ENCODE measurements at regions not wholly inside any gene's neighbourhood (a gene's known extent, or its start where the extent isn't known, plus 50 kb on each side); places are given as distances from the start of the nearest gene placed in this dataset.

DNA sequence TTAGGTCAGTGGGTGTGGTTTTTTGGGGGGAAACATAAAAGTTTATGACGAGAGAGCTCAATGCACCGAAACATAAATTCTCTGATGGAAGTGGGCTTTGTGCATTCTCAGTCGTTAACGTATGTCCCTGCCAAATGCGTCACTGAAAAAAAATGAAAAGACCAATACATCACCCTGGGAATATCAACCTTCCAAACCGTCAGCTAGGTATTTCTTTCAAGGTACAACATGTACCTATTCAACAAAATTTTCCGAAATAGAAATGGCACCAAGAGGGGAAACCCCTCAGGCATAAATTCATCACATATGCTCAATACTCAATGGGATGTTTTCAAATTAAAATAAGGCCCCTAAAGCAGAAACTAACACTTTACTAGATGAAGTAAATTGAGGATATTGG lies 266.6 kb upstream of the SUCLG2 start:
- H3K36me3 ChIP-seq = no peaks in the 10 kb centered on the region
- no peaks in the 10 kb centered on the region for H3K27me3 ChIP-seq (replicated peaks in 1 of 7)
- no peak for DNase-seq
- intact Hi-C loops (cut with DNase I; ENCODE audit: low total_unique reads) = no loop called here
- H3K9me3 ChIP-seq = peaks cover 0 to 16% (median 8%) of the 10 kb centered on the region in 8 donors
- H3K4me1 ChIP-seq = no peaks in the 10 kb centered on the region
- WGBS, 5 donors = 73 to 90% (median 80%) methylated on average over 7 of the region's 7 CpGs
- H3K27ac ChIP-seq = no peak overlapping the region
- TF ChIP-seq, protein P1, sequence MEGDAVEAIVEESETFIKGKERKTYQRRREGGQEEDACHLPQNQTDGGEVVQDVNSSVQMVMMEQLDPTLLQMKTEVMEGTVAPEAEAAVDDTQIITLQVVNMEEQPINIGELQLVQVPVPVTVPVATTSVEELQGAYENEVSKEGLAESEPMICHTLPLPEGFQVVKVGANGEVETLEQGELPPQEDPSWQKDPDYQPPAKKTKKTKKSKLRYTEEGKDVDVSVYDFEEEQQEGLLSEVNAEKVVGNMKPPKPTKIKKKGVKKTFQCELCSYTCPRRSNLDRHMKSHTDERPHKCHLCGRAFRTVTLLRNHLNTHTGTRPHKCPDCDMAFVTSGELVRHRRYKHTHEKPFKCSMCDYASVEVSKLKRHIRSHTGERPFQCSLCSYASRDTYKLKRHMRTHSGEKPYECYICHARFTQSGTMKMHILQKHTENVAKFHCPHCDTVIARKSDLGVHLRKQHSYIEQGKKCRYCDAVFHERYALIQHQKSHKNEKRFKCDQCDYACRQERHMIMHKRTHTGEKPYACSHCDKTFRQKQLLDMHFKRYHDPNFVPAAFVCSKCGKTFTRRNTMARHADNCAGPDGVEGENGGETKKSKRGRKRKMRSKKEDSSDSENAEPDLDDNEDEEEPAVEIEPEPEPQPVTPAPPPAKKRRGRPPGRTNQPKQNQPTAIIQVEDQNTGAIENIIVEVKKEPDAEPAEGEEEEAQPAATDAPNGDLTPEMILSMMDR (IDR thresholded peaks at IDR 0.05 in 8 of 11, conservative IDR thresholded peaks at IDR 0.05 in 3 of 11) = no peak
- TF ChIP-seq POLR2AphosphoS5 (IDR thresholded peaks at IDR 0.05) = no peak
- TF ChIP-seq POLR2A (IDR thresholded peaks at IDR 0.05) = no peak
- no peak overlapping the region for H3K4me3 ChIP-seq

DNA sequence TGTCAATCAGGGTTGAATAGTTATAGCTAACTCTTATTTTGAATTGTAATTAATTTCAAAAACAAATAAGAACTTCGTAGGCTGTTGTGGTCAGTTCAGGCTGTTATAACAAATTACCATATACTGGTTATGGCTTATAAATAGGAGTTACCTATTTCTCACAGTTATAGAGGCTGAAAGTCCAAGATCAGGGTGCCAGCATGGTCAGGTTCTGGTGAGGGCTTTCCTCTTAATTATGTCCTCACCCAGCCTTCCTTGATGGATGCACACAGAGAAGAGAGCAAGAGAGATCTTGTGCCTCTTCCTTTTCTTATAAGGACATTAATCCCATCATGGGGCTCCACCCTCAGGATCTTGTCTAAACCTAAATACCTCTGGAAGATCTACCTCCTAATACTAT lies 265.9 kb upstream of the SUCLG2 start:
- Histone ChIP-seq H3K27me3 (replicated peaks in 1 of 7) (no peaks in the 10 kb centered on the region), H3K4me3 (no peak overlapping the region), H3K9me3 (peaks cover 0 to 11% (median 6%) of the 10 kb centered on the region in 8 donors), H3K4me1 (no peaks in the 10 kb centered on the region), H3K27ac (no peak overlapping the region), H3K36me3 (no peaks in the 10 kb centered on the region)
- intact Hi-C loops (cut with DNase I; ENCODE audit: low total_unique reads) = no loop called here
- WGBS, 5 donors = 64 to 78% (median 75%) methylated on average over 1 of the region's 1 CpG
- no peak for TF ChIP-seq POLR2AphosphoS5 (IDR thresholded peaks at IDR 0.05)
- TF ChIP-seq, protein P1 (IDR thresholded peaks at IDR 0.05 in 8 of 11, conservative IDR thresholded peaks at IDR 0.05 in 3 of 11) = no peak
- TF ChIP-seq POLR2A (IDR thresholded peaks at IDR 0.05) = no peak
- DNase-seq = no peak

DNA sequence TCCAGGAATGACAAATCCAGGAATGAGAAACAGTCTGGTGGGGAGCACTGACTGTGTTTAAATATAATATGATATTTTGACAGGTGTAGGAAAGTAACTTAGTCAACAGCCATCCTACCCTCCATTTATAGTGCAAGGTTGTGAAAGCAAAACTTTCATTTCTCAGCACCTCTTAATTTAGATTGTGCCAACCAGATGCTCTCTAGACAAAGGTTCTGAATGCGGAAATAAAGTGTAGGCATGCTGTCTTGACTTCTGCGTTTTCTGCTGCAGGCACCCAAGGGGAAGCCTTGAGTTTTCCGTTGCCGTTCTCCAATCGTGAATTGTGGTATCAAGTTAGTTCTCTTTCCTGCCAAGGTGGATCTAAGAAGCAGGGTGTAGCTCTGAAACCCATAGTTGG lies 261.9 kb upstream of the SUCLG2 start:
- H3K36me3 ChIP-seq = no peaks in the 10 kb centered on the region
- H3K27me3 ChIP-seq (replicated peaks in 1 of 7) = no peaks in the 10 kb centered on the region
- H3K4me1 ChIP-seq = no peaks in the 10 kb centered on the region
- H3K9me3 ChIP-seq = no peaks in the 10 kb centered on the region
- 86 to 91% (median 87%) methylated on average over 5 of the region's 5 CpGs for WGBS, 5 donors
- H3K27ac ChIP-seq = no peak overlapping the region
- H3K4me3 ChIP-seq = no peak overlapping the region
- DNase-seq = no peak
- TF ChIP-seq POLR2A (IDR thresholded peaks at IDR 0.05) = no peak
- TF ChIP-seq, protein P1 (IDR thresholded peaks at IDR 0.05 in 8 of 11, conservative IDR thresholded peaks at IDR 0.05 in 3 of 11) = no peak
- TF ChIP-seq POLR2AphosphoS5 (IDR thresholded peaks at IDR 0.05) = no peak
- intact Hi-C loops (cut with DNase I; ENCODE audit: low total_unique reads) = no loop called here

DNA sequence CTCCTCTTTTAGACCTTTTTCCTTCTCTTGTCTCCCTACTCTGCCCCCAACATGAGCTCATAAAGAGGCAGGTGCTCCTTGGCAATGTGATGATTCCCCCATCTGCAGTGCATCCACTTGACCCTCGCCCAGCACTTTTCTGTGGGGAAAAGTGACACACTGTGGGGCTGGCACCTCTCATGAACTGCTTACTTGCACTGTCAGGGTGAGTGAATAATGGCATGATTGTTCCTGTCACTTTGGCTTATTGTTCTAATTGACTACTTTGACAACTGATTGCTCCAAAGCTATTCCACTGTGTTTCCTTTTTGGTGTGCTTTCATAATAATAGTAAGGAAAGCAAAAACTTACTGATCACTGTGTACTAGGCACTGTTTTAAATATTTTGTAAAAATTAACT lies 253.3 kb upstream of the SUCLG2 start:
- Histone ChIP-seq H3K27me3 (replicated peaks in 1 of 7) (no peaks in the 10 kb centered on the region), H3K27ac (no peak overlapping the region), H3K4me1 (no peaks in the 10 kb centered on the region), H3K4me3 (no peak overlapping the region), H3K36me3 (no peaks in the 10 kb centered on the region), H3K9me3 (no peaks in the 10 kb centered on the region)
- TF ChIP-seq, protein P1 (IDR thresholded peaks at IDR 0.05 in 8 of 11, conservative IDR thresholded peaks at IDR 0.05 in 3 of 11) = no peak
- no peak for TF ChIP-seq POLR2AphosphoS5 (IDR thresholded peaks at IDR 0.05)
- TF ChIP-seq POLR2A (IDR thresholded peaks at IDR 0.05) = no peak
- WGBS, 5 donors = 59 to 81% (median 66%) methylated on average over 1 of the region's 1 CpG
- DNase-seq = no peak
- intact Hi-C loops (cut with DNase I; ENCODE audit: low total_unique reads) = no loop called here
